GM21529 (cell line): ENCODE measurements at regions not wholly inside any gene's neighbourhood (a gene's known extent, or its start where the extent isn't known, plus 50 kb on each side); places are given as distances from the start of the nearest gene placed in this dataset.
"Not testable (repeated sequence)": the region's sequence is repeated elsewhere in the genome, so short reads cannot be mapped to it uniquely, and the experiment has no call there.

Experiments used
- ATAC-seq: cut with Tn5 transposase; IDR thresholded peaks from one replicate; pipeline ENCODE4 v1.9.1; 2021; ENCODE audit not compliant: unreplicated experiment

DNA sequence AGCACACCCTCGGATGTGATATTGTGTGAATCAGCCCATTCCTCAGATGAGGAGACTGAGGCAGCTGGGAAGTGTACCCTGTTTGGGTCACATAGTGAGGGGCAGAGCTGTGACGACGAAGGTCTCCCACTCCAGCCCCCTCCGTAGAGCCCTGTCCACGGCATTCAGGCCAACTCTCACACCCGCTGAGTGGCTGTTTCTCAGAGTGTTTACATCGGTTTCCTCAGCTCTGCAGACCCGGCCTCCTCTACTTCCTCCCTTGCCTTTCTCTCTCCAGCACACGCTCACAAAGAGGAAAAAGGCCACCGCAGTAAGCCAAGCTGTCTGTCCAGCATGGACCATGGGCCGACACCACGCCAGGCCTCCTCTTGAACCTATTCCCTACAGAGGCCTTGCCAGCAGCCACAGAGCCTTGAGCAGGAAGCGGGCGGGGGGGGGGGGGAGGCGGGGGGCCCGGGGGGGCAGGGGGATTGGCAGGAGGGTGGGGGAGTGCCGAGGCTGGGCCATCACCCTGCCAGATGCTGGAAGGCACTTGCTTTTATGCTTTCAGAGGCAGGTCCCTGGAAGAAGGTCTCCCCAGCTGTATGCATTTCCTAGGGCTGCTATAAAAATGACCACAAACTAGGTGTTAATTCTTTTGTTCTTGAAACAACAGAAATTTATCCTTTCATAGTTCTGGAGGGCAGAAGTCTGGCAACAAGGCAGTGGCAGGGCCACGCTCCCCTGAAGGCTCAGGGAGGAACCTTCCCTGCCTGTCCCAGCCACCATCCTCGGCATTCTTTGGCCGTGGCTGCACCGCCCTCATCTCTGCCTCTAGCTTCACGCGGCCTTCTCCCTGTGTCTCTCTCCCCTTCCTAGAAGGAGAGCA lies 178.4 kb downstream of the PSMG1 start:
- no peak for ATAC-seq

DNA sequence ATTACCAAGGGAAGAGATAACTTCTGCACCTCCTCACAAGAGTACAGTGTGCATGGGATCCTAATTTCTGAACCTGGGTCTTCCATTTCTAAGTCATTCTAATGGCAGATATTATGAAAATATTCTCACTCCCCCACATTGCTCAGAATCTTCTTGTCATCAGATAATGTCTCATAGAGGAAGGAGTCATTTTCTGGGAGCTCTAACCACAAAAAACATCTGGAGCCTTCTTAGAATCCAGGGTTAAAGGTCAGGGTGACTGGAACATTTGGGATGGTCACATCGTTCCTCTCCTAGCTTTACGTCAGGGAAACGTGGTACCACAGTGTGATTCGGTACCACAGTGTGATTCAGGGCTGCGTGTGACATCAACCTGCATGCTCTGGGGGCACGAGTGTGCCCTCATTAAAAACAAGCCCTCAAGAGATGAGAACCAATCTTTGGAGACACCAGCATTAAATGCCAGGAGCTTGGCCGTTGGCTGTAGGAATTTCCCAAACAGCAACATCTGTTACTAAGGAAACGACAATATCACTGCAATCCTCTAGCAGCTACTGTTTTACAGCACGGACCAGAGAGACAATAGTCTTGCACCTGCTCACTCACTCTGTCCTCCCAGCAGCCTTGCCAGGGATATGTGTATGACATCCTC lies 179.1 kb downstream of the PSMG1 start:
- ATAC-seq = no peak

DNA sequence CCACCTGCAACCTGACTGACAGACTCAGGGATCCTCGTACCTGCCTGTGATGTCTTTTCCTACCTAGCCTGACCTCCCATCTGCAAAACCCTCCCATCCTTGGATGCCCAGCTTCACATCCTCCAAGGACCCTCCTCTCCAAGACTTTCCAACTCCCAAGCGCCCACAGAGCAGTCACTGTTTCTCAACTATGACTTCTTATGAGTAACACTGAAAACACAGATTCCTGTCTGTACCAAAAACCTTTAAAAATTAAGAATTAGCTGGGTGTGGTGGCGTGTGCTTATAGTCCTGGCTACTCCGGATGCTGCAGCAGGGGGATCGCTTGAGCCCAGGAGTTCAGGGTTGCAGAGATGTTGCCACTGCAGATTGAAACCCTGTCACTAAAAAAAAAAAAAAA lies 181.9 kb downstream of the PSMG1 start:
- no peak for ATAC-seq

DNA sequence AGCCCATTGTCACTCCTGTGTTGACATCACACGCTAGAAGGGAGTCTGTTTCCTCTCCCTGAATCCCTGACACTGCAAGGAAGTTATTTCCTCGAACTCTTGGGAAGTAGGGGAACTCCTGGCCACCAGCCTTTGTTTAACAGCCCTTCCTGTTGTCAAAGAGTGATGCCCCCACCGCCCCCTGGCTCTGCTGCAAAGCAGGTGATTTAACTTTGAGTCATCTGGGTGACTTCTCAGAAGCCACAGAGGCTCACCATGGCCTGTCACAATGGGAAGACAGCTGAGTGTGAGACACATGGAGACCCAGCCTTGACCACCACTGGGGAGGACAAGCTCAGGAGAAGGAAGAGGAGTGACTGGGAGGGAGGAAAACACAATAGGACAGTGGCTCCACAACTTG lies 182.8 kb downstream of the PSMG1 start:
- no peak for ATAC-seq

DNA sequence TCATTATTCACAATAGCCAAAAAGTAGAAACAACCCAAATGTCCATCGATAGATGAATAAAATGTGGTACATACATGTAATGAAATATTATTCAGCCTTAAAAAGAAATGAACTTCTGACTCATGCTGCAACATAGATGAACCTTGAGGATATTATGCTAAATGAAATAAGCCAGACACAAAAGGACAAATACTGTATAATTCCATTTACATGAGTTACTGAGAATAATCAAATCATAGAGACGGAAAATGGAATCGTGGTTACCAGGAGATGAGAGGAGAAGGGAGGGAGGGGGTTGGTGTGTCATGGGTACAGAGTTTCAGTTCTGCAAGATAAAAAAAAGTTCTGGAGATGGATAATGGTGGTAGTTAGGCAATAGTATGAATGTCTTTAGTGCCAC lies 184.1 kb downstream of the PSMG1 start:
- no peak for ATAC-seq

DNA sequence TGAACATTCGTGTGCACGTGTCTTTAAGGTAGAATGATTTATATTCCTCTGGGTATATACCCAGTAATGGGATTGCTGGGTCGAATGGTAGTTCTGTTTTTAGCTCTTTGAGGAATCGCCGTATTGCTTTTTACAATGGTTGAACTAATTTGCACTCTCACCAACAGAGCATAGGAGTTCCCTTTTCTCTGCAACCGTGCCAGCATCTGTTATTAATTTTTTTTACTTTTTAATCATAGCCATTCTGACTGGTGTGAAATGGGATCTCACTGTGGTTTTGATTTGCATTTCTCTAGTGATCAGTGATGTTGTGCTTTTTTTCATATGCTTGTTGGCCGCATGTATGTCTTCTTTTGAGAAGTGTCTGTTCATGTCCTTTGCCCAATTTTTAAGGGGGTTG lies 185.0 kb downstream of the PSMG1 start:
- not testable (repeated sequence) for ATAC-seq

DNA sequence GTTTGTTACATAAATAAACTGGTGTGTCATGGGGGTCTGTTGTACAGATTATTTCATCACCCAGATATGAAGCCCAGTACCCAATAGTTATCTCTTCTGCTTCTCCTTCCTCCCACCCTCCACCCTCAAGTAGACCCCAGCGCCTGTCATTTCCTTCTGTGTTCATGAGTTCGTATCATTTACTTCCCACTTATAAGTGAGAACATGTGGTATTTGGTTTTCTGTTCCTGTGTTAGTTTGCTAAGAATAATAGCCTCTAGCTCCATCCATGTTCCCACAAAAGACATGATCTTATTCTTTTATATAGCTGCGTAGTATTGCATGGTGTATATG lies 185.4 kb downstream of the PSMG1 start:
- not testable (repeated sequence) for ATAC-seq

DNA sequence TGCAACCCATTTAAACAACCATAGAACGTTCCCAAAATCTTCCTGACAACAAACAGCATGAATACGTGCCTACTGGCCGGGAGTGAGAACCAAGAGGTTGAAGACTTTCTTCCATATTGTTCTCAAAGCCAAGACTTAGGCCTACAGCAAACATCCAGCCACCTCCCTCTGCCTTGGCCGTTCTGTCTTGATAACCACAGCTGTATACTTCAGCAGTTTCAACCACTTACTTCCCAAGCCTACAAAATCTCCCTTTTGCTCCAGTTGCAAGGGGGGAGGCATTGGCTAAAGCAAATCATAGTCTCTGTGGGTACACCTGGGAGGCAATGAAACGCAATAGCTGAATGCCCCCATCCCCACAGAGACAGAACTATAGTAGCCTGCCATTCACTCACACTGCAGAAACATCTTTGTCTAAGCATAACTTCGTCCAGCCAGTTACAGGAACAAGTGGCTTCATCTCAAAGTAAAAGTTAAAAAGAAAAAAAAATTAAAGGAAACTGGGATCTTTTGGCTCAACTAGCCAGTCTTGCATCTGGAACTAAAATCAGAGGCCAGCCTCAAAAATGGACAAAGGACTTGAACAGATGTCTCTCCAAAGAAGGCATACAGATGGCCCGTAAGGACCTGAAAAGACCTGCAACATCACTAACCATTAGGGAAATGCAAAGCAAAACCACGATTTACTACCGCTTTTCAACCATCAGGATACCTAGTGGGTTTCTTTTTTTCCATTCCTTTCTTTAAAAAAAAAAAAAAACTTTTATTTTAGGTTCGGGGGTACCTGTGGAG lies 186.0 kb downstream of the PSMG1 start:
- ATAC-seq = no peak

DNA sequence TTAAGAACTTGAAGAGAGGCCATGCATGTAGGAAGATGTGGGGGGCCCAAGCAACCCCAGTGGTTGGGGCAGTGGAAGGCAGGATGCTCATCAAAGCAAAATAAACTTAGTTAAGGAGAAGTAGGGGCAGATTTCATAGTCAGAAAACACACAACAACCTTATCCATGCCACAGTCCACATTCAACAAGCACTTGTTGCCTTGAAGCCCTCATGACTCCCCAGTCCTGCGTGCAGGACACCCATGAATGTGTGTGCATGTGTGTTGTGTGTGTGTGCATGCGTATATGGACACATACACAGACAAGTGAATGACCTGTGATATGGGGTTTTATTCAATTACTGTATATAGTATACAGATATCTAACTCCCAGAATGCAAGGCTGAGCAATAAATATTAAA lies 186.9 kb downstream of the PSMG1 start:
- ATAC-seq = no peak

DNA sequence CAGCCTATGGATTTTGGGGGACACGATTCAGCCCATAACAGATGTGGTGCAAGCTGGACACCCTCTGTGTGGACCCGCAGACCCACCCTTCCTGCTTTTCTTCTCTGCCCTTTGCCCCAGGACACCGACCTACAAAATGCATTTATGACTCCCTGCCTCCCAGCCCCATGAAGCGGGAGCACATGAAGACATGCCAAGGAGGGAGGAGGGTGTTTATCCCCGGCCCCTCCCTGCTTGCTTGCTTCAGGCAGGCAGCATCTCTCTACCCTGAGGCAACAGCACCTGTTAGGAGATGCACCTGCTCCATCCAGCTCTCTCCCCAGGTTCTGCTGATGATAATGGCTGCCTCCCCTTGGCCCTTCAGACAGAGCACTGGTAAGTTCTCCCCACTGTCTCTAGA lies 187.5 kb downstream of the PSMG1 start:
- ATAC-seq = no peak

DNA sequence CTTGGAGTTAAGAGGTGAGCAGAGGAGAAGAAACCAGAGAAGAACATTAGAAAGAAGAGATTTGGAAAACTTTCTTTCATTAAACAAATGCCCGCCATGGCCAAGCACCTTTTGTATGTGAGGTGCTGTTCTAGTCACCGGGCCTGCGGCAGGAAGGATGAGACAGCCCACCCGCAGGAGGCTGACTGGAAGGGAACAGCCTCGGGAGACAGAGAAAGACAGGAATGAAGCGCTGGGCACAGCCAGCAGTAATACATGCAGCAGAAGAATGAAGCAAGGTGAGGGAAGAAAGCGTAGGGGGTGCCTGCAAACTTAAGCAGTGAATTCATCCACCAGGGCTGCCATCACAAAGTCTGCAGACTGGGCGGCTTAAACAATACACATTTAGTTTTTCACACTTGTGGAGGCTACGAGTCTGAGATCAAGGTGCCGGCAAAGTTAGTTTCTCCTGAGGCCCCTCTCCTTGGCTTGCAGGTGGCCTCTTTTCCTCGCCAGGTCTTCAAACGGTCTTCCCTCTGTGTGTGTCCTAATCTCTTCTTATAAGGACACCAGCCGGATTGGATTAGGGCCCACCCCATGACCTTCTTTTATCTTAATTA lies 188.1 kb downstream of the PSMG1 start:
- no peak for ATAC-seq

DNA sequence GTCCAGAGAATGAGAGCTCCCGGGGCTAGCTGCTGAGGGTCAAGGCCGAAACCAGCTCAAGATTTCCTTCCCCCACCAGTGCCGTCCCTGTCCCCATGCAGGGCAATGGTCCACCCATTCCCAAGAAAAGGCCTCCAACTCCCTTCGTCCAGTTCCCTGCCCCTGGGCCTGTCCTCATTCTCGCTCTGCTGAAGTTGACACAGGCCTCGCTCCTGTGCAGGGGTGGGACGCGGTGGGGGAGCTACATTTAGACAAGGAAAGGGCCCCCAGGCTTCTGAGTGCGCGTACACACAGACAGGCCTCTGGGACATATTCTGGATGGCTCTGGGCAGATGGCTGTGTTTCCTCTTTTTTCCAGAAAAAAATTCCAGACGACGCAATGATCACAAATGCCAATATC lies 188.3 kb downstream of the ETS2 start:
- ATAC-seq = no peak

DNA sequence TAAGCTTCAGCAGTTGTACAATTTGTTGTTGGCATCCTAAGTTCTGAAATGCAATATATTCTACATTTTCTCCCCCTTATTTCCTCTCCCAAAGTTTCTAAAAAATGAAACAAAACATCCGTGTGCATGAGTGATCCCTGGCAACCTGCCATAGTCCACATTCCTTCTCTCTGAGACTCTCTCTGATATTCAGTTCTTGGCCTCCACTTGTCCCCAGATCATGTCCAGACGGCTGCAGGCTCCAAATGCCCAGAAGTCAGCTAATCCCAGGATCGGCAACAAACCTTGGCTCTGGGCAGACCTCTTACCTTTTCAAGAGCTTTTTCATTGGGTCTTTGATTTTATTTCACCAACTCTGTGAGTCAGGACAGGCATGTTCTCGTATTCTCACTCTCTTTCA lies 187.8 kb downstream of the ETS2 start:
- ATAC-seq = no peak

DNA sequence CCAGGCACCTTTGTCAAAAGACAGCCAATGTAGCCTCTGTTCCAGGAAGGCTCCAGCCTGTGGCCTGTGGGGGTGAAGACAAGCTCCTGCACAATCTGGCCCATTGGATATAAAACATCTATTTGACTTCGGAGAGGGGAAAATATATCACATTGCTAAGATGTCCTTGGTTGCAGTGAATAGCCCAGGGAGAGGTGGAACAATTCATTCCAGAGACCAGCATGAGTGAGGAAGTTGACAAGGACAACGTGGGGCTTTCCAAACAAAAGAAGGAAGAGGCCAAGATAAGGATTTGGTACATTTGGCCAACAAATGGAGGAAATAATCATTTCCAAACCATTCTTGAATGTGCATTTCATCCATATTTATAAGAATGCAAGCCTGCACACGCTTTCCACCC lies 187.0 kb downstream of the ETS2 start:
- no peak for ATAC-seq

DNA sequence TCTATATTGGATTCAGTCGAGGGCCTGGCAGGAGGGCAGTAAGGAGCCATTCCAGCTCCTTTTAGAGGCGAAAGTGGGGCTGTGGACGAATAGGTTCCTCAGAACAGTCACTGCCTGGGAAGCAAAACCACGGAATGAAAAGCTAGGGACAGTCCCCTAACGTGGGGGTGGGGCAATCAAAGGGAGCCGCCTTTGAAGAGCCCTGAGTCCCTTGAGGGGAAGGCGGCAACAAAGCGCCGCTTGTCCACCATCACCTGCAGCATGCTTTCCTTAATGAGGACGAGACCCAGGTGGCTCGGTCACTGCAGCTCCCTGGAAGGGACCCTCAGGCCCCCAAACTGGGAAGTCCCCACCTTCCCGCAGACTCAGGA lies 184.7 kb downstream of the ETS2 start:
- ATAC-seq = no peak

DNA sequence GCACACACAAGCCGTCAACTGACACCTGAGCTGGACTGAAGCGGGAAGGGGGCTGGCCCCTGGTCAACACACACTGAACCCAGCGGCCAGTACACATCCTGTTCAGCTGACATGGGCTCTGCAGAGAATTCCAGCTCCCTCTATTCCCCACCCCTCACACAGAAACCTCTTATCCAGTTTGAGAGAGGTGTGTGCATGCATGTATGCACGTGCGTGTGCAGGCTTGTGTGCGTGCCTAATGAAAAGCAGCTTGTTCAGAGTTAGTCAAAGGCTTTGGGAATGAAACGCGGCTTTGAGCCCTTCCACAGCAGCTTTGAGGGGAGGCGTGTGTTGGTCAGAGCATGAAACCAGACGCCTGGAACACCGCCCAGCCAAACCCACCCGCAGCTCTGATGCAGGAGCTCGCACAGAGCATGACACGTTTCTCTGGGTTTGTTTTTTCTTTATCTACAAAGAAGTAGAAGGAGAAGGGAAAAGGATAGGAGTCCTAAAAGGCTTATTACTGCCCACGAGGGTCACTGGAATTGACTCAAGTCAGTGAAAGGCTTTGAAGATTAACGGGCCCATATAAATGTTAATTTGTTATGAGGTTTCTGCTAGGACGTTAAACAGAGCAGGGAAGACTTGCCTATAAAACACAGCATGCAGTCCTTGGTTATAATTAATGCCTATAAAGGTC lies 184.2 kb downstream of the ETS2 start:
- ATAC-seq = no peak

DNA sequence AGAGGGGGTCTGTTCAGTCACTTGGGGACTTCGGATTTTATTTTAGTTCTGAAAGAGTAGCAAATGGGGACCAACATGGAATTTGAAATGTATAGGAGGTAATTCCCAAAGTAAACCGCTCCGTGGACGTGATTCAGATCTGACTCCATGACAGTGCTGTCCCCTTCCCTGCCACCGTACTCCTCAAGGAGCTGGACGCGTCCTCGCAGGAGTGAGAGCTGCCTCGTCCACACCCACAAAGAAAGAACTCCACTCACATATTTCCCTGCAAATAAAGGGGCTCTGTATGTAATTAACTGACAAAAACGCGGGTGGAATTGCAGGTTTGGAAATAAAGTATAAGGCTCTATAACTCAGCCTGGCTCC lies 183.6 kb downstream of the ETS2 start:
- no peak for ATAC-seq

DNA sequence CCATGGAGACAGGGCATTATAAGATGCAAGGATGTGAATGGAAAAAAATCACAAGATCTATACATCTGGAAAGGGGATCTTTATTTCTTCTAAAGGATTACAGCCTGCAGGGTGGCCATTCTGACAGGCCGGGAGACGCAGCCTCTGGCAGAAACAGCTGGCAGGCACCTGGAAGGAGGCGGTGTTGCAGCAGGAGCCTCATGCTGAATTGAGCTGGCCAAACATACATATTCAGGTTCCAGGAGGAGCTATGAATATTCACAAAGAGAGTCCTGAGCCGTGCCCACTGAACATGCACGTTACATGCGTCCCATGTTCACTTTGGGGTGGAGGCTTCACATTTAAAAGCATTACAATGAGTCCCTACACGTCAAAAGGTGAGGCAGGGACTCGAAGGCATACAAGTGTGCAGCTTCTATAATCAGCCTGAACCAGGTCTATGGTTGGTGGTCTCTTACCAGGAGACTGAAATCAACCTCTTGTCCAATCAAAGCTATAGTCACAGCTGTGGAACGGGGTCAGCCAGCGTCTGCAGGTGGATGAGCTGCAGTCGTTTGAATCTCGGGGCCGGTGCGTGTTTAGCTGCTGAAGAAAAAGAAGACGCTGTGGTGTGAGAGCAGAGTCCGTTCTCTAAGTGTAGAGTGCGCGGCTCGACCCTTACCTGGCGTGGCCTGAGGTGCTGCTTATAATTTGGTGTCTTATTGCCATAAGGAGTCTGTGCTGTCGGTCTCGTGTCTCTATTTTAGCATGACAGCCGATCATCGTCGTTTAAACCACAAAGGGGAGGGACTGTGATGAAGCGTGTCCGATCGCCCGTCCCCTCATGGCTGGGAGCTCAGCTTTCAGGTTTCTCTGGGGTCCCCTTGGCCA lies 183.0 kb downstream of the ETS2 start:
- ATAC-seq = no peak

DNA sequence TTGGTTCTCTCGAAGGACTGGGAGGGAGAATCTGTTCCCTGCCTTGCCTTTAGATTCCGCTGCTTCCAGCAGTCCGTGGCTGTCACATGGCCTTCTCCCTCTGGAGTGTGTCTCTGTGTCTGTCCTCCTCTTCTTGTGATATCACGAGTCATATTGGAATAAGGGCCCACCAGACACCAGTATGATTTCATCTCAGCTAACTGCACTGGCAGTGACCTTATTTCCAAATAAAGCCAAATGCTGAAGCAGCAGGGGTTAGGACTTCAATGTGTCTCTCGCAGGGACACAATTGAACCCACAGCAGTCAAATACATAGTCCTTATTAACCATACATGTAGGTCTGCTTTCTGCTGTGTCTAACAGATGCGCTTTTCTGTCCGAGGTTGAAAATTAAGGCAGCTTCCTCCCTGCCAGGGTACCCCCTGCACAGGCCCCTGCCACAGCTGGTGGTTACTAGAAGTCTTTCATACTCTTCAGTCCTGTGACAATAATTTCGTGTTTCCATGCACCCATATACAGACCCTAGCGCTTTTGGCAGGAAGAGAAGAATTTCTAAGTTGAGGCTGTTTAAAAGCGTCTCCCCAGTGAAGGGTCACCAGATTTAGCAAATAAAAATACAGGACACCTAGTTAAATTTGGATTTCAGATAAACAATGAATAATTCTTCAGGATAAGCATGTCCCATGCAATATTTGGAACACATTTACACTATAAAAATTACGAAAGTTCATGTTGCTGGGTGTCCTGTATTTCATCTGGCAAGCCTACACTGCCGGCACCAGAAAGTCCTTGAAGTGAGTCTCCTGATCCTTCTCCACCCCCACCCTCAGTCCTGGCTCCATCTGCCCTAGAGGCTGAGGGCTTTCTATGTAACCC lies 182.1 kb downstream of the ETS2 start:
- no peak for ATAC-seq
